IMR-90 (cell line): ENCODE measurements at regions not wholly inside any gene's neighbourhood (a gene's known extent, or its start where the extent isn't known, plus 50 kb on each side); places are given as distances from the start of the nearest gene placed in this dataset.

Source experiments
- ATAC-seq: fragments of 200-7000 bp; cut with Tn5 transposase; 2 replicates; pipeline ENCODE4 v1.9.1; 2020; ENCODE audit warnings: low read depth, mild to moderate bottlenecking, moderate library complexity
- BruUV-seq: library from RNA; stranded (reverse); fragments of 400-500 nt; replicated peaks from 2 replicates; lab custom pipeline; 2021; lab: Mats Ljungman, UMichigan
- CTCF ChIA-PET: fragments of 300-600 bp; formaldehyde crosslinking; extraction: SDS; loops from one replicate; lab custom pipeline; 2021; ENCODE audit warnings: antibody characterized with exemption; lab: Yijun Ruan, JAX
- POLR2A ChIA-PET: fragments of 300-600 bp; sonication (Branson Sonifier 250); formaldehyde crosslinking; loops from one replicate; lab custom pipeline; 2022; ENCODE audit warnings: antibody characterized with exemption; ENCODE audit not compliant: unreplicated experiment; lab: Charles Lee
- DNase-seq: peaks from one replicate; pipeline ENCODE4 v3.0.0; 2013
- H2AFZ ChIP-seq: replicated peaks from 2 replicates; pipeline ENCODE3; 2013; ENCODE audit warnings: low read length, mild to moderate bottlenecking; ENCODE audit not compliant: poor library complexity
- H2AK5ac ChIP-seq: 2 replicates; pipeline ENCODE4 v1.6.1; 2013; ENCODE audit warnings: low read depth, low read length, inconsistent platforms
- H2AK9ac ChIP-seq: replicated peaks from 2 replicates; pipeline ENCODE3; 2013; ENCODE audit warnings: mild to moderate bottlenecking, low read depth, low read length, moderate library complexity; ENCODE audit not compliant: poor library complexity
- H2BK120ac ChIP-seq: 2 replicates; pipeline ENCODE4 v1.6.1; 2013; ENCODE audit warnings: low read depth, low read length, inconsistent platforms
- H2BK15ac ChIP-seq: 3 replicates; pipeline ENCODE4 v1.6.1; 2013; ENCODE audit warnings: low read depth, low read length, inconsistent platforms
- H2BK20ac ChIP-seq: 2 replicates; pipeline ENCODE4 v1.6.1; 2013; ENCODE audit warnings: low read depth, mild to moderate bottlenecking, inconsistent platforms, low read length, moderate library complexity
- H2BK5ac ChIP-seq: 2 replicates; pipeline ENCODE4 v1.6.1; 2013; ENCODE audit warnings: mild to moderate bottlenecking, low read depth, low read length, inconsistent platforms; ENCODE audit not compliant: poor library complexity, severe bottlenecking
- H3K14ac ChIP-seq: replicated peaks from 2 replicates; pipeline ENCODE4 v1.6.1; 2013; ENCODE audit warnings: low read depth, low read length, inconsistent platforms
- H3K18ac ChIP-seq: 2 replicates; pipeline ENCODE4 v1.6.1; 2013; ENCODE audit warnings: low read depth, low read length, control low read depth
- H3K23ac ChIP-seq: 2 replicates; pipeline ENCODE4 v1.6.1; 2013; ENCODE audit warnings: low read depth, low read length, inconsistent platforms
- H3K27ac ChIP-seq: 2 replicates; pipeline ENCODE4 v1.5.1; 2013; ENCODE audit warnings: mild to moderate bottlenecking, control low read depth, low read length; ENCODE audit not compliant: insufficient read depth
- H3K27me3 ChIP-seq: 2 replicates; pipeline ENCODE4 v1.6.1; 2013; ENCODE audit warnings: low read length; ENCODE audit not compliant: control insufficient read depth, insufficient read depth
- H3K36me3 ChIP-seq: 2 replicates; pipeline ENCODE4 v1.6.1; 2013; ENCODE audit warnings: low read length, mixed read lengths; ENCODE audit not compliant: control insufficient read depth, insufficient read depth
- H3K4ac ChIP-seq: 2 replicates; pipeline ENCODE4 v1.6.1; 2013; ENCODE audit warnings: low read depth, low read length, inconsistent platforms
- H3K4me1 ChIP-seq: 2 replicates; pipeline ENCODE4 v1.6.1; 2013; ENCODE audit warnings: low read length, mixed read lengths; ENCODE audit not compliant: control insufficient read depth, insufficient read depth
- H3K4me2 ChIP-seq: 2 replicates; pipeline ENCODE4 v1.6.1; 2013; ENCODE audit warnings: low read depth, mild to moderate bottlenecking, control low read depth, low read length, moderate library complexity
- H3K4me3 ChIP-seq: 2 replicates; pipeline ENCODE4 v1.5.1; 2013; ENCODE audit warnings: low read depth, mild to moderate bottlenecking, control low read depth, low read length, moderate library complexity; ENCODE audit not compliant: insufficient read depth
- H3K56ac ChIP-seq: 2 replicates; pipeline ENCODE4 v1.6.1; 2013; ENCODE audit warnings: low read length, inconsistent platforms; ENCODE audit not compliant: insufficient read depth; ENCODE audit errors: extremely low read depth
- H3K79me1 ChIP-seq, 2 experiments: 2 replicates each; pipeline ENCODE4 v1.6.1; 2013; ENCODE audit warnings: low read length in 2 of 2, inconsistent platforms in 1 of 2, low read depth in 1 of 2
- H3K9ac ChIP-seq: 2 replicates; pipeline ENCODE4 v1.6.1; 2013; ENCODE audit warnings: low read depth, low read length, control low read depth
- H3K9me1 ChIP-seq: 2 replicates; pipeline ENCODE4 v1.6.1; 2013; ENCODE audit warnings: low read length, inconsistent platforms; ENCODE audit not compliant: insufficient read depth
- H3K9me3 ChIP-seq: 2 replicates; pipeline ENCODE4 v1.6.1; 2013; ENCODE audit warnings: low read length; ENCODE audit not compliant: control insufficient read depth, insufficient read depth
- H4K20me1 ChIP-seq: 2 replicates; pipeline ENCODE4 v1.6.1; 2013; ENCODE audit warnings: low read length, inconsistent platforms; ENCODE audit not compliant: insufficient read depth
- H4K5ac ChIP-seq: 2 replicates; pipeline ENCODE4 v1.6.1; 2013; ENCODE audit warnings: mild to moderate bottlenecking, low read depth, low read length, control low read depth
- H4K8ac ChIP-seq, 2 experiments: 2 replicates each; pipeline ENCODE4 v1.6.1; 2013; ENCODE audit warnings: low read depth in 2 of 2, low read length in 2 of 2, control low read depth in 1 of 2, inconsistent platforms in 1 of 2
- H4K91ac ChIP-seq: 2 replicates; pipeline ENCODE4 v1.6.1; 2013; ENCODE audit warnings: low read depth, low read length, inconsistent platforms; ENCODE audit not compliant: insufficient read depth
- CEBPB ChIP-seq: IDR thresholded peaks from 2 replicates; pipeline ENCODE4 v1.6.1; 2012; ENCODE audit warnings: low read depth, low read length, improper control_type of control experiment
- CHD1 ChIP-seq: IDR thresholded peaks from 2 replicates; pipeline ENCODE4 v1.6.1; 2012; ENCODE audit warnings: low read depth, low read length, improper control_type of control experiment
- ELK1 ChIP-seq: fragments of 150-350 bp; IDR thresholded peaks from 2 replicates; pipeline ENCODE4 v1.6.1; 2016; ENCODE audit warnings: low read depth, mild to moderate bottlenecking, low read length, moderate library complexity, borderline replicate concordance
- FOS ChIP-seq: fragments of 150-350 bp; IDR thresholded peaks from 2 replicates; pipeline ENCODE4 v1.6.1; 2016; ENCODE audit warnings: low read depth, low read length
- MAFK ChIP-seq: IDR thresholded peaks from 2 replicates; pipeline ENCODE4 v1.6.1; 2012; ENCODE audit warnings: low read depth, low read length, improper control_type of control experiment
- MXI1 ChIP-seq: IDR thresholded peaks from 2 replicates; pipeline ENCODE4 v1.6.1; 2012; ENCODE audit warnings: low read depth, mild to moderate bottlenecking, low read length, moderate library complexity, borderline replicate concordance
- RAD21 ChIP-seq: IDR thresholded peaks from 2 replicates; pipeline ENCODE4 v1.6.1; 2012; ENCODE audit warnings: low read length, improper control_type of control experiment
- RCOR1 ChIP-seq: IDR thresholded peaks from 2 replicates; pipeline ENCODE4 v1.6.1; 2012; ENCODE audit warnings: mild to moderate bottlenecking, low read length, improper control_type of control experiment; ENCODE audit not compliant: insufficient replicate concordance
- RFX5 ChIP-seq: IDR thresholded peaks from 2 replicates; pipeline ENCODE4 v1.8.0; 2012; ENCODE audit warnings: low read depth, mild to moderate bottlenecking, low read length, moderate library complexity
- USF2 ChIP-seq: fragments of 150-350 bp; IDR thresholded peaks from 2 replicates; pipeline ENCODE4 v1.6.1; 2017; ENCODE audit warnings: mild to moderate bottlenecking, antibody characterized with exemption, low read length, low read depth
- dilution Hi-C: fragments of 300-500 bp; cut with HindIII; formaldehyde crosslinking; loops from one replicate; pipeline ENCODE4 v1.14.3; 2018; ENCODE audit warnings: low sequenced_read_pairs; ENCODE audit not compliant: unreplicated experiment
- in situ Hi-C: fragments of 300-500 bp; cut with MboI; formaldehyde crosslinking; loops from 3 replicates; pipeline ENCODE4 v1.14.3; 2019; ENCODE audit warnings: low sequenced_read_pairs, inconsistent platforms, mixed read lengths
- intact Hi-C: fragments of 100-400 bp; cut with micrococcal nuclease; formaldehyde crosslinking; loops from 2 replicates; pipeline ENCODE4 v1.10.0; 2022

DNA sequence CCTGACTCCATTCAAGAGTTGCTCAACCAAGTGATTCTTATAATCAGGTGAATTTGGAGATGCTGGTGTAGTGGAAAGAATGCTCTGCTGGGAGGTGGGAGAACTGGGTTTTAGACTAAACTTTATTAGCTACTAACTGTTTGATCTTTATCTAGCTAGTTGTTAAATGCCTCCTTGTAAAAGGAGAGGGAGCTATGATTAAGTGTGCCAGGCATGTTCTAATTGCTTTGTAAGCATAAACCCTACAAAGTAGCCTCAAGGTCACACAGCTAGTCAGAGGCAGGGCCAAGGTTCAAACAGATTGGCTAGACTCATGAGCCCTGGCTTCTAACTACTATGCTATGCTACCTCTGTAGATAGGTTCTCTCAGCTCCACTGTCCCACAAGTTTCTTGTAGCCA, 105.5 kb downstream of the NXPE2 start:
- Histone ChIP-seq H3K23ac (no peak overlapping the region), H3K9me3 (no peaks in the 10 kb centered on the region), H2BK15ac (no peak overlapping the region), H2BK5ac (no peak overlapping the region), H2AK9ac (no peak overlapping the region), H4K20me1 (no peaks in the 10 kb centered on the region), H3K9ac (no peak overlapping the region), H3K4me3 (no peak overlapping the region), H4K8ac (no peak overlapping the region), H3K27me3 (no peaks in the 10 kb centered on the region), H3K4ac (no peak overlapping the region), H3K36me3 (no peaks in the 10 kb centered on the region), H2BK120ac (no peak overlapping the region), H2AK5ac (no peak overlapping the region), H3K9me1 (no peaks in the 10 kb centered on the region), H3K56ac (no peak overlapping the region), H4K5ac (no peak overlapping the region), H3K18ac (no peak overlapping the region), H3K14ac (no peak overlapping the region), H3K79me1 (no peaks in the 10 kb centered on the region), H2BK20ac (no peak overlapping the region), H3K4me2 (no peak overlapping the region), H4K91ac (no peak overlapping the region), H2AFZ (no peak overlapping the region), H3K27ac (no peak overlapping the region), H3K4me1 (no peaks in the 10 kb centered on the region)
- dilution Hi-C loops = no loop called here
- in situ Hi-C loops = no loop called here
- ChIA-PET POLR2A (no interaction called here), CTCF (interaction anchor here (1.1 kb wide), 1 partner anchor 14 kb away, joined by 3 read pairs; no protein-coding TSS in a partner anchor)
- ATAC-seq = no peak
- no TSS peak for BruUV-seq
- no peak for TF ChIP-seq USF2
- no peak for TF ChIP-seq ELK1
- TF ChIP-seq CHD1 = no peak
- no peak for TF ChIP-seq RFX5
- TF ChIP-seq CEBPB = no peak
- TF ChIP-seq FOS = no peak
- no peak for TF ChIP-seq MAFK
- no peak for TF ChIP-seq RAD21
- TF ChIP-seq RCOR1 = no peak
- TF ChIP-seq MXI1 = no peak
- DNase-seq = no peak
- intact Hi-C loops = no loop called here
